Muscle layer of colon (tissue), 2 donors: ENCODE measurements at regions not wholly inside any gene's neighbourhood (a gene's known extent, or its start where the extent isn't known, plus 50 kb on each side); places are given as distances from the start of the nearest gene placed in this dataset.

Experiments used
- H3K27ac ChIP-seq: one replicate; pipeline ENCODE4 v1.7.0; 2013; ENCODE audit warnings: low read depth, mild to moderate bottlenecking, low read length, moderate library complexity
- H3K27me3 ChIP-seq, 2 donors: one replicate each; pipeline ENCODE4 v1.7.0; 2013; ENCODE audit warnings: low read length in 2 of 2, mild to moderate bottlenecking in 2 of 2; ENCODE audit not compliant: insufficient read depth in 2 of 2, control insufficient read depth in 1 of 2
- H3K36me3 ChIP-seq: one replicate; pipeline ENCODE4 v1.7.0; 2013; ENCODE audit warnings: mild to moderate bottlenecking, low read length; ENCODE audit not compliant: insufficient read depth
- H3K4me1 ChIP-seq: one replicate; pipeline ENCODE4 v1.7.0; 2013; ENCODE audit warnings: mild to moderate bottlenecking, low read length; ENCODE audit not compliant: insufficient read depth
- H3K4me3 ChIP-seq, 2 donors: one replicate each; pipeline ENCODE4 v1.7.0; 2013; ENCODE audit warnings: low read length in 2 of 2, low read depth in 1 of 2, mild to moderate bottlenecking in 1 of 2, moderate library complexity in 1 of 2
- H3K9ac ChIP-seq: one replicate; pipeline ENCODE4 v1.7.0; 2013; ENCODE audit warnings: low read length
- H3K9me3 ChIP-seq: one replicate; pipeline ENCODE4 v1.7.0; 2013; ENCODE audit warnings: mild to moderate bottlenecking, low read length
- donor health status: abdominal sarcoma.
- donor health status: Adenocarcinoma of cecum.

- H3K9me3 ChIP-seq, result no peaks in the 10 kb centered on the region
- no peaks in the 10 kb centered on the region for H3K36me3 ChIP-seq
- no peak overlapping the region for H3K9ac ChIP-seq
- no peaks in the 10 kb centered on the region for H3K4me1 ChIP-seq
- no peak overlapping the region for H3K27ac ChIP-seq
- H3K27me3 ChIP-seq, result no peaks in the 10 kb centered on the region
- no peak overlapping the region for H3K4me3 ChIP-seq
Measured at GRCh38 chr1:4932311-4933030, 278.1 kb downstream of the AJAP1 start.

- H3K27ac ChIP-seq, result no peak overlapping the region
- no peak overlapping the region for H3K9ac ChIP-seq
- H3K27me3 ChIP-seq, result no peaks in the 10 kb centered on the region
- H3K9me3 ChIP-seq, result no peaks in the 10 kb centered on the region
- H3K4me1 ChIP-seq, result no peaks in the 10 kb centered on the region
- no peak overlapping the region for H3K4me3 ChIP-seq
- H3K36me3 ChIP-seq, result no peaks in the 10 kb centered on the region
Measured at GRCh38 chr1:4931486-4931885, 277.1 kb downstream of the AJAP1 start.

- Histone ChIP-seq H3K27me3 (no peaks in the 10 kb centered on the region), H3K9ac (no peak overlapping the region), H3K9me3 (no peaks in the 10 kb centered on the region), H3K4me3 (no peak overlapping the region), H3K27ac (no peak overlapping the region), H3K4me1 (no peaks in the 10 kb centered on the region), H3K36me3 (no peaks in the 10 kb centered on the region)
Measured at GRCh38 chr1:4928186-4928585, 273.8 kb downstream of the AJAP1 start.

- no peak overlapping the region for H3K27ac ChIP-seq
- no peak overlapping the region for H3K4me3 ChIP-seq
- H3K9me3 ChIP-seq, result no peaks in the 10 kb centered on the region
- no peaks in the 10 kb centered on the region for H3K27me3 ChIP-seq
- no peak overlapping the region for H3K9ac ChIP-seq
- H3K4me1 ChIP-seq, result no peaks in the 10 kb centered on the region
- H3K36me3 ChIP-seq, result no peaks in the 10 kb centered on the region
Measured at GRCh38 chr1:4924356-4924755, 269.9 kb downstream of the AJAP1 start.

DNA sequence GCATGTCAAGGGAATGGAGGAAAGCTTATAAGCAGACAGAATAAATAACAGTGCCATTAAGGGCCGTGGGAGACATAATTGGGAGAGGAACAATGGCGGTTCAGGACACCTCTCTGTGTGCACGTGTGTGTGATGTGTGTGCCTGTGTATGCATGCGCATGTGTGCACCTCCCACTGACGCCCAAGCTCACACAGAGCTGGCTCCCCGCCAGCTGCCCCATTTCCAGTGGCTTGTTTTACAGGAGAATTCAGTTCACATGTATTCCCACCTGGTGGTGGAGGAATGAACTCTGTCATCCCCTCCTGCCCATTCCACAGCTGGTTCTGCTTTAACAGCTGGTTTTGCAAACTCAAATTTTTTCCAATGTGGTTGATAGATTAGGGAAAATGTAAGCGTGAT lies 262.2 kb downstream of the AJAP1 start:
- no peaks in the 10 kb centered on the region for H3K9me3 ChIP-seq
- H3K4me1 ChIP-seq, result no peaks in the 10 kb centered on the region
- H3K27ac ChIP-seq, result no peak overlapping the region
- H3K27me3 ChIP-seq, result no peaks in the 10 kb centered on the region
- H3K36me3 ChIP-seq, result no peaks in the 10 kb centered on the region
- H3K4me3 ChIP-seq, result no peak overlapping the region
- H3K9ac ChIP-seq, result no peak overlapping the region

DNA sequence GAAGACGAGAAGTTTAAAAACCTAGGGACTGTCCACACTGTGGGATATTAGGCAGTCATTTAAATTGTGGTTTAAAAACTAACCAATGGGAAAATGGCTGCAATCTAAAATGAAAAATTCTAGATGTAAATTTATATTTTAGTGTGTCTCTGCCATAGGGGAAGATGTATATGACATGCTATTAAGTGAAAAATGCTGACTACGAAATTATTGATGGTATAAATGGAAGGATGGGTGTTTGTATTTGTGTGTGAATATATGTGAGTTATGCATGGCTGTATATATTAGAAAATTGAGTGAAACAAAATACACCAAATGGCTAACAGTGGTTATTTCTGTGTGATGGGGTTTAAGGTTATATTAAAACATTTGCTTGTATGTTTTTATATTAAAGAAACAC lies 260.7 kb downstream of the AJAP1 start:
- Histone ChIP-seq H3K4me3 (no peak overlapping the region), H3K4me1 (no peaks in the 10 kb centered on the region), H3K9ac (no peak overlapping the region), H3K27me3 (no peaks in the 10 kb centered on the region), H3K9me3 (no peaks in the 10 kb centered on the region), H3K36me3 (no peaks in the 10 kb centered on the region), H3K27ac (no peak overlapping the region)

GRCh38 chr1:4908486-4908885 lies 254.1 kb downstream of the AJAP1 start:
- H3K27ac ChIP-seq, result no peak overlapping the region
- H3K27me3 ChIP-seq, result no peaks in the 10 kb centered on the region
- H3K36me3 ChIP-seq, result no peaks in the 10 kb centered on the region
- H3K9ac ChIP-seq, result no peak overlapping the region
- H3K4me1 ChIP-seq, result no peaks in the 10 kb centered on the region
- no peaks in the 10 kb centered on the region for H3K9me3 ChIP-seq
- no peak overlapping the region for H3K4me3 ChIP-seq

- Histone ChIP-seq H3K27ac (no peak overlapping the region), H3K4me3 (no peak overlapping the region), H3K4me1 (no peaks in the 10 kb centered on the region), H3K9ac (no peak overlapping the region), H3K9me3 (no peaks in the 10 kb centered on the region), H3K36me3 (no peaks in the 10 kb centered on the region), H3K27me3 (no peaks in the 10 kb centered on the region)
Measured at GRCh38 chr1:4894566-4894965, 240.2 kb downstream of the AJAP1 start.

GRCh38 chr1:4880626-4881025 lies 226.2 kb downstream of the AJAP1 start:
- Histone ChIP-seq H3K4me1 (no peaks in the 10 kb centered on the region), H3K27me3 (no peaks in the 10 kb centered on the region), H3K4me3 (no peak overlapping the region), H3K27ac (no peak overlapping the region), H3K36me3 (no peaks in the 10 kb centered on the region), H3K9ac (no peak overlapping the region), H3K9me3 (no peaks in the 10 kb centered on the region)

DNA sequence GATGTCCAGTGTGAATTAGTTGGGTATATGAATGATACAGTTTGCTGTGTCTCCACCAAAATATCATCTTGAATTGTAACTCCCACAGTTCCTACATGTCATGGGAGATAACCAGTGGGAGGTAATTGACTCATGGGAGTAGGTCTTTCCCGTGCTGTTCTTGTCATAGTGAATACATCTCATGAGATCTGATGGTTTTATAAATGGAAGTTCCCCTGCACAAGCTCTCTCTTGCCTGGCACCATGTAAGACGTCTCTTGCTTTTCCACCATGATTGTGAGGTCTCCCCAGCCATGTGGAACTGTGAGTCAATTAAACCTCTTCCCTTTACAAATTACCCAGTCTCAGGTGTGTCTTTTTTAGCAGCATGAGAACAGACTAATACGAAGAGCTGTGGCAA lies 223.0 kb downstream of the AJAP1 start:
- Histone ChIP-seq H3K27ac (no peak overlapping the region), H3K36me3 (no peaks in the 10 kb centered on the region), H3K4me3 (no peak overlapping the region), H3K9me3 (no peaks in the 10 kb centered on the region), H3K27me3 (no peaks in the 10 kb centered on the region), H3K4me1 (no peaks in the 10 kb centered on the region), H3K9ac (no peak overlapping the region)

DNA sequence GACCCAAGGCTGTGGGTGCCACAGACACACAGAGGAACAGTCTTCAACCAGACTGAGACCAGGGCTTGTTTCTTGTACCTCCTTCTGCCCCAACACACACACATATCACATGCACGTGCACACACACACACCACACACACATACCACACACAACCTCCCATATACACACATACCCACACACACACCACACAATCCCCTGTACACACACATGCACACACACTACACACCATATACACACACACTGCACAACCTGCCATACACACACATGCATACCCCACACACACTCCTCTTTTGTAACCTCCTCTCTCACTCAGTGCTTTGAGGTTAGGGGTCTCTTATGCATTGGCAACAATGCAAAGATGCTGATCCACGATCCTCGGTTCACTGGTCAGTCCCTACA lies 217.0 kb downstream of the AJAP1 start:
- Histone ChIP-seq H3K27me3 (no peaks in the 10 kb centered on the region), H3K36me3 (no peaks in the 10 kb centered on the region), H3K4me1 (no peaks in the 10 kb centered on the region), H3K9ac (no peak overlapping the region), H3K9me3 (no peaks in the 10 kb centered on the region), H3K4me3 (no peak overlapping the region), H3K27ac (no peak overlapping the region)

- no peaks in the 10 kb centered on the region for H3K4me1 ChIP-seq
- H3K9me3 ChIP-seq, result no peaks in the 10 kb centered on the region
- H3K4me3 ChIP-seq, result no peak overlapping the region
- H3K27ac ChIP-seq, result no peak overlapping the region
- no peaks in the 10 kb centered on the region for H3K36me3 ChIP-seq
- no peak overlapping the region for H3K9ac ChIP-seq
- no peaks in the 10 kb centered on the region for H3K27me3 ChIP-seq
Measured at GRCh38 chr1:4868521-4868920, 214.1 kb downstream of the AJAP1 start.
